ELR (cell line): ENCODE measurements at regions not wholly inside any gene's neighbourhood (a gene's known extent, or its start where the extent isn't known, plus 50 kb on each side); places are given as distances from the start of the nearest gene placed in this dataset.
"Not testable (repeated sequence)": the region's sequence is repeated elsewhere in the genome, so short reads cannot be mapped to it uniquely, and the experiment has no call there.

Experiments
- DNase-seq: peaks from one replicate; pipeline ENCODE4 v3.0.0-alpha.2; 2015; ENCODE audit warnings: low read depth

DNA sequence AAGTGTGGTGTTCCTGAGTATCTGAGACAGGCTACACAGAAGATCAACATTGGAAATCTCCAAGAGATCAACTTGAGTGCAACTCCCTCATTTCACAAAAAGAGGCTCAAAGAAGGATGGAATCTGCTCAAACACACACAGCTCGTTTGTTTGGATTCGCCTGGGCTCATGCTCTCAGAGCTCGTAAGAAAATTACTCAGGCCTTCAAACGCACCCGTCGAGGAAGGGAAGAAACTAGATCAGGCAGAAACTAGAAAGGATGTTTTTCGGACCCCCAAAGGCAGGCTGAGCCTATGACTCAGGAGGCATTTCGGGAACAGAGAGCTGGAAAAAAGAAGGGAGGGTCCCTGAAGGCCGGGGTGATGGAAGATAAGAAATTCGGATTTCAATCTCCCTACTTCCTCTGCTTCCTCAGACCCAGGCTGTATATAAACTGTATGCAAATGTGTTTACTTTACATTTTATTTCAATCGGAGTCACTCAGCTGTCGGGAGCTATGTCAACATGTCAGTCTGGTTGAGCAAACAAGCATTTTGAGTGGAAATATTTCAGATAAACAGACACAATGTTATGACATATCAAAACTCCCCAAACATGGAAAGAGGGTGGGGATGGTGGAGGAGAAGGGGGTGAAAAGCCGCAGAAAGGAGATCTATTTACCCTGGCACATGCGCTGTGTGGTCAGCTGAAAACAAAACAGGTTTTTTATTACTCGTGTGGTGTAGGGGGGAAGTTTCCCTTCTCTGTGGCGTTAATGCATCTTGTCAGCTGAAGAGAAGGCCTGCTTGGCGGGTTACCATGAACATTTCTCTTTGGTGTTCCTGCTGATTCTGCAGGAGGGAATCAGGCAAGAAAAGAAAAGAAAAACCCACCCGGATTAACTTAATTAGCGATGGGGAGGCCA, 129.1 kb upstream of the TBX3 start:
- DNase-seq = no peak

DNA sequence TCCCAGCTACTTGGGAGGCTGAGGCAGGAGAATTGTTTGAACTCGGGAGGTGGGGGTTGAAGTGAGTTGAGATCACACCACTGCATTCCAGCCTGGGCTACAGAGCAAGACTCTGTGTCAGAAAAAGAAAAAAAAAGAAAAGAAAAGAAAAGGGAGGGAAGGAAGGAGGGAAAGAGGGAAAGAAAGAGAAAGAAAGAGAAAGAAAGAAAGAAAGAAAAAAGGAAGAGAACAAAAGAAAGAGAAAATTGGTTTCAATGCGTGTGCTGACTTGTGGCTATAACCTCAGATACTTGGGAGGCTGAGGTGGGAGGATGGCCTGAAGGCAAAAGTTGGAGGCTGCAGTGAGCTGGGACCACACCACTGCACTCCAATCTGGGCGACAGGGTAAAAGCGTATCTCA, 128.4 kb upstream of the TBX3 start:
- no peak for DNase-seq

DNA sequence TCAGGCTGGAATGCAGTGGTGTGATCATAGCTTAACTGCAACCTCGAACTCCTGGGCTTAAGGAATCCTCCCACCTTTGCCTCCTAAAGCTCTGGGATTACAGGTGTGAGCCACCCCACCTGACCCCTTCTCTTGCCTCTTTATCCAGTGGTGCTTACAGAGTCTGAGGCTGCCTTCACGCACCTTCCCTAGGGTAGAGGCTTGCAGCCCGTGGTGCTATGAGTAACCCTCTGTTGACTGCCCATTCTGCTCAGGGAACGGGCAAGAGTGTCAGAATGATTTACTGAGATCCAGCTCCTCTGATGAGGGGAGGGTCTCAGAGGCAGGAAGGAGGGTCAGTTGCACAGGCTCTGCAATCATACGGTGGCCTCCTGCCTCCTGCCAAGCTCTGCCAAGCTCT, 125.1 kb upstream of the TBX3 start:
- no peak for DNase-seq

DNA sequence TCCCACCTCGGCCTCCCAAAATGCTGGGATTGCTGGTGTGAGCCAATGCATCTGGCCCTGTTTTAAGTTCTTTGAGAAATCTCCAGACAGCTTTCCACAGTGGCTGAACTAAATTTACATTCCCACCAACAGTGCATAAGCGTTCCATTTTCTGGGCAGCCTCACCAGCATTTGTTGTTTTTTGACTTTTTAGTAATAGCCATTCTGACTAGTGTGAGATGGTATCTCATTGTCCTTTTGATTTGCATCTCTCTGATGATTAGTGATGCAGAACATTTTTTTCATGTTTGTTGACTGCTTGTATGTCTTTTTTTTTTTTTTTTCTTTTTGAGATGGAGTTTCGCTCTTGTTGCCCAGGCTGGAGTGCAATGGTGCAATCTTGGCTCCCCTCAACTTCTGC, 117.4 kb upstream of the TBX3 start:
- DNase-seq = not testable (repeated sequence)

DNA sequence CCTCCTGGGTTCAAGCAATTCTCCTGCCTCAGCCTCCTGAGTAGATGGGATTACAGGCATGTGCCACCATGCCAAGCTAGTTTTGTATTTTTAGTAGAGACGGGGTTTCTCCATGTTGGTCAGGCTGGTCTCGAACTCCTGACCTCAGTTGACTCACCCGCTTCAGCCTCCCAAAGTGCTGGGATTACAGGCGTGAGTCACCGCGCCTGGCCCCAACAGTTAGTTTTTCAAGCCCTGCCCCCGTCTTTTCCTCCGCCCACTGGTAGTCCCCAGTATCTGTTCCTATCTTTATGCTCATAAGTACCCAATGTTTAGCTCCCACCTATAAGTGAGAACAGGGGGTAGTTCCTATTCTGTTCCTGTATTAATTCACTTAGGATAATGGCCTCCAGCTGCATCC, 116.6 kb upstream of the TBX3 start:
- DNase-seq = peak; percentile 72

DNA sequence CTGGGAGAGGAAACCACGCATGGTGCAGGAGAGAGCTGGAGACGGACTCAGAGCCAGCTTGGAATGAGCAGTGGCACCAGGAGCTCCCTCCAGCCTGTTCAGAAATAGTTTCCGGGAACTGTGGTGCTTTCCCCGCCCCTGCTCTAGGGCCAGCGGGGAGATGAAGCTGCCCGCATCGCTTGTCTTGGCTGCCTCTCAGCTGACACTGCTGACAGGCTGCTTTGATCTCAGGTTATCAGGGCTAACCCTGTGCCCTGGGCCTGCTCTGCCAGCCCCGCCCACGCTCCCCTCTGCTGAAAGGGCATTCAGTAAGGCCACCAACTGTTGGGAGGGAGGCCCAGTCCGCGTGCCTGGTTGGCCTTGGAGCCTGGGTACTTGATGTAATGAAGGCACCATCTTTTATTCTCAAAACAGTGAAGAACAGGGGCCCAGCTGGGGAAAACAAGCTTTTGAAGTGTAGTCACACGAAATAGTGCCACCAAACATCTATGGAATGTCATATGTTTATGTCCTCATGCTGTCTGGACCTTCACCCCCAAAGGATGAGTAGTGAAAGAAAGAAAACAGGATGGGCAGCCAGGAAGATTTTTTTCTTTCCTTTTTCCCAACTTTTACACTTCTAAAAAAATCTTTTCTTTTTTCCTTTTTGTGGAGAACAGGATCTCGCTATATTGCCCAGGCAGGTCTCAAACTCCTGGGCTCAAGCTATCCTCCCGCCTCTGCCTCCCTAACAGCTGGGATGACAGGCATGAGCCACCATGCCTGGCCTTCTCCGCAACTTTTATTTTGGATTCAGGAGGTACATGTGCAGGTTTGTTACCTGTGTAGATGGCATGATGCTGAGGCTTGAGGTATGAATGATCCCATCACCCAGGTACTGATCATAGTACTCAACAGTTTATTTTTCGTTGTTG, 115.9 kb upstream of the TBX3 start:
- peak; percentile 61 for DNase-seq

DNA sequence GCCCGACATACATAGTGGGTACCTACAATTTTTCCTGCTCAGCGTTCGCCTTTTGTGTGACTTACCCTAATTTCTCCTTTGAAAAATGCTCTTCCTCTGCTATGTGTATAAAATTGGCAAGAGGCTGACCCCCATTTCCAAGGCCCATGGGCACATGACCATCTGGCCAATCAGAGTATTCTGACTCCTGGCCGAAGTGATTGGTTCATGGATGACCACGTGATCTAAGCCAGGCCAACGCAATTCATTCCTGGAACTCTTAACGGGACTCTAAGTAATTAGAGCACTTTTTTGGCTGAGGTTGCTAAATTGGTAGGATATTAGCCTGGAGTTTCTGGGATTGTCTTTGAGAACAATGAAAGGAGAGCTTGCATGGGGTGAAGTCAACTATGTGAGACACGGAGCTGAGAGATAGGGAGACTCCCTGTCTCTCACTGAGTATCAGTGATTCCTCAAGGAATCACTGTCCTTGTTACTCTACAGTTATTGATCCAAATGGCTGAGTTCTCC, 110.1 kb upstream of the TBX3 start:
- DNase-seq = no peak

DNA sequence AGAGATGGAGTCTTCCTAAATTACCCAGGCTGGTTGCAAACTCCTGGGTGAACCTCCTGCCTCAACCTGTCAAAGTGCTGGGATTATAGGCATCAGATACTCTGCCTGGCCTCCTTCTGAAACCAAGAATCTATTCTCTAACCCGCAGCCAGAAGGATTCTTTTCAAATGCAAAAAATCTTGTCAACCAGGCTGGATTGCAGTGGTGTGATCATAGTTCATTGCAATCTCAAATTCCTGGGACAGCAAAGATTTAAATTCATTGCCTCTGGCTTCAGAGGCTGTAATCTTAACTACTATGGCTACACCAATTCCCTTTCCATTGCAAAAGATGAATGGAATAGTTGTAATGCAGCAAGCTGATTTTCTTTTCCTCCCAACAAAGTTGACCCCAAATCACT, 106.3 kb upstream of the TBX3 start:
- DNase-seq = no peak

DNA sequence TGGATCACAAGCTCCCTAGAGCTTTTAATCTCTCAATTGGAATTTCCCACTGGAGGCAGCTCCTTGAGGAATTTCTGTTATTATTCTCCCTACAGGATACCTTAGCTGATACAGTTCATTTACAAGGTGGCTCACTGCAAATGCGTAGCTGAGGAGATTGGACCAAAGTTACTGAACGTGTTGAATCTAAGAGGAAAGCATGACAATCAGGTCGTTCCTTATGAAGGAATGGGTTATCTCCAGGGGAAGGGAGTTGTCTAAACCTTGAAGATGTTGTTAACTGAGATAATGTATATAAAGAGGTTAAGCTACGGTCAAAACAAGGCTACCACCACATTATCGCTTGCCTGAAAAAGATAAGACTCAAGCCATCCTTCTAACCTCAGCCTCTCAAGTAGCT, 105.8 kb upstream of the TBX3 start:
- no peak for DNase-seq

DNA sequence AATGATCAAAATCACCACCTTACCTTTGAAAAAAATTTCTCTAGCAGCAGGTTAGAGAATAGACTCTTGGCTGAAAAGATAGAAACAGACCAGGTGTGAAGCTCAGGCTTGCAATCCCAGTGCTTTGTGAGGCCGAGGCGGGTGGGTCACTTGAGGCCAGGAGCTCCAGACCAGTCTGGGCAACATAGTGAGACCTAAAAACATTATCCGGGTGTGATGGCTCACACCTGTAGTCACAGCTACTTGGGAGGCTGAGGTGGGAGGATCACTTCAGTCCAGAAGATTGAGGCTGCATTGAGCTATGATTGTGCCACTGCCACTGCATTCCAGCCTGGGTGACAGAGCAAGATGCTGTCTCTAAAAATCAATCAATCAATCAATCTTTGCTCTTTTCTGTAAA, 105.3 kb upstream of the TBX3 start:
- no peak for DNase-seq

DNA sequence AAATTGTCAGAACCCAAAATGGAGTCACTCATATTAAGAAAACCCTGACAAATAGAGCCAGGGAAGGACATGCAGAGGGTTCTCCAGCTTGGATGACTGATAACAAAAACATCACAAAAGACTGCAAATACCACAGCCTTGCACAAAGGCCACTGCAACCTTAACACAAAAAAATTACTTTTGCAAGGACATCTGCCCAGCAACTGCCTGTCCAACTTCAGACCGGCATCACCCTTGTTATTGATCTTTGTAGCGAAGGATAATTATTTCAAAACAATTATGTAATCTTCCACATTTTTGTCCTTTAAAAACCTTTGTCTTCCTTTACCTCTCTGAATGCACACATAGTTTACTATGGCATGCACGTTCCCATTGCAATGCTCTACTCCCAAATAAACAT, 100.6 kb upstream of the TBX3 start:
- DNase-seq = no peak

DNA sequence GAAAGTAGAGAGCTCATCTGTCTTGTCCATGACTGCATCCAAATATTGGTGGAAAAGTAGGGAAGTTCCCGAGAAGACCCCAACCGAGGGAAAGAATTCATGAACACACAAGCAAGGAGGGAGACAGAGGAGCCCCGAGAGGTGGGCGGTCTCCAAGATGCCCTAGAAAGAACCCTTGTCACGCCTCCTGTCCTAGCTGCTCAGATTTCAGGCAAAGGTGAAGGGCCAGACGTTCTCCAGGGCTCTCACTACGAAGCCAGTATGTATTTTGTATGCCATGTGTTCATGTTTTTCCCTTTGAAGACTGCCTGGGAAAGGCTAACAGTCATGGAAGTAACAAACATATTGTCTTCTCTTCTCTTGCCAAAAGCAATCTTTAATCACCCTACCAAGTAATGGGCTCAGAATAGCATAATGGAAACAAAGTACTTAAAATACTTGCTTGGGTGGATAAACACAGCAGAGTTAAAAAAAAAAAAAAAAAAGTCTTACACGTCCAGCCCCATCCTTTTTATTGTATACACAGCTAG, 99.2 kb upstream of the TBX3 start:
- DNase-seq = no peak

DNA sequence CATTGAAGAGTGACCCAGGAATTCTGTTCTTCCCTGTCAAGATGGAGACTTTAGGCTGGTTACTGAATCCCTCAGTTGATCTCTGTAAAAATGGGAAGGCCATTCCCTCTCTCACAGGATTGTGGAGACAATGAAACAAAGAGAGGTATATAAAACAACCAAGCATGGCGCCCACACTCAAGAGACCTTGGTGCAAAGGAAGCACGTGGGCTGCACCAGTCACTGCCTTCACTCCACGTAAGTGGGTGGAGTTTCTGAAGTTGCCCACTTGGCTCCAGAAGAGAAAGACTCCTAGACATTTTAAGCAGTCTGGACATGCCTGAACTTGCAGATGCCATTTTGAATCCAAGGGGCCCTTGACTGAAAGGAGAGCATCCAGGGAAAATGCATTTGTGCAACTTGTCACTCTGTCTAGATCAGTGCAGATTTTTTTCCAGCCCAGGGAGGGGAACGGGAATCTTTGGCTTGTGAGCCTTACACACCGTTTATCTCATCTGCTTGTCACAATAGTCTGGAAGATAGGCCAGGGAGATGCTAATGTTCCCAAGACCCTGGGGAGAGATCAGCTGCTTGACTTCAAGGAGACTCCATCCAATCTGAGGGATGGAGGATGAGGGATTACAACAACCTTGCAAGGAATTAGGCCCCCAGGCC, 96.9 kb upstream of the TBX3 start:
- no peak for DNase-seq

DNA sequence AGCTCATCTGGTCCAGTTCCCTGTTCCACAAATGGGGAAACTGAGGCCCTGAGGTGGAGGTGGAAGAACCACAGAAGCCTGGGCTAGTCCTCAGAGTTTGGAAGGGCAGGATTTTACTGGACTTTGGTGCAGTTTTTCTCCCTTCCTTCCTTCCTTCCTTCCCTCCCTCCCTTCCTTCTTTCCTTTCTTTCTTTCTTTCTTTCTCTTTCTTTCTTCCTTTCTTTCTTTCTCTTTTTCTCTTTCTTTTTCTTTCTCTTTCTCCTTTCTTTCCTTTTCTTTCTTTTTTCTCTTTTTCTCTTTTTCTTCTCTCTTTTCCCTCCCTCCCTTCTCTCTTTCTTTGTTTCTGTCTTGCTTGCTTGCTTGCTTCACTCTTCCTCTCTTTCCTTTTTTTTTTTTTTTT, 95.7 kb upstream of the TBX3 start:
- DNase-seq = no peak

DNA sequence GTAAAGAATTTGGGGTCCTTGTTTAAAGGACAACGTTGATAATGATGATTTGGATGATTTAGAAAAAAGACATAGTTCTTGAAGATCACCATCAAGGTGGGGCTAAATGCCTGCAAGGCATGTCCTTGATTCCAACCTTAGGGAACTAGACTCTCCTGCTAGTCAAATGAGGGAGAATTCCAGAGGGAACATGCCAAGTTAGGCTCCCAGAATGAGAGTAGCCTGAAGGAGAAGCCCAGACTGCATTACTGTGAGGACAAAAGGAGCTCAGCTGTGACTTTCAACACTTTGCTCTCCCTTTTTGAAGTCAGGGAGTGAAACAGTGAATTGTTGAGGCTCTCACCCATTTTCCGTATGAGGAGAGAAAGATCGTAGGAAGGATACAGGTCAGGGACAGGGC, 95.2 kb upstream of the TBX3 start:
- no peak for DNase-seq

DNA sequence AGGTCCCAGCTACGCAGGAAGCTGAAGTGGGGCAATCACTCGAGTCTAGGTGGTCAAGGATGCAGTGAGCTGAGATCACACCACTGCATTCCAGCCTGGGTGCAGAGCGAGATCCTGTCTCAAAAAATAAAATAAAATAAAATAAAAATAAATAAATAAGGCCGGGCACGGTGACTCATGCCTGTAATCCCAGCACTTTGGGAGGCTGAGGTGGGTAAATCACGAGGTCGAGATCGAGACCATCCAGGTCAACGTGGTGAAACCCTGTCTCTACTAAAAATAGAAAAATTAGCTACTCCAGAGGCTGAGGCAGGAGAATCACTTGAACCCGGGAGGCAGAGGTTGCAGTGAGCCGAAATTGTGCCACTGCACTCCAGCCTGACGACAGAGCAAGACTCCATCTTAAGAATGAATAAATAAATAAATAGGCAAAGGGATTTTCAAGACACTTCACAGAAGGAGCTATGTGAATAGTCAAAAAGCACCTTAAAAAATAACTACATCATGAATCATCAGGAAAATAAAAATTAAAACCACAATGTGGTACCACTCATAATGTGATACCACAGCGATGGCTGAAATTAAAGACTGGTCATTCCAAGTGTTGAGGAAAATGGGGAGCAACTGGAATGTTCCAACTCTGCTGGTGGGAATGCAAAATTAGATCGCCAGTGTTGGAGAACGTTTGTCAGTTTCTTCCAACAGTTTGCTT, 92.9 kb upstream of the TBX3 start:
- peak; percentile 88 for DNase-seq

DNA sequence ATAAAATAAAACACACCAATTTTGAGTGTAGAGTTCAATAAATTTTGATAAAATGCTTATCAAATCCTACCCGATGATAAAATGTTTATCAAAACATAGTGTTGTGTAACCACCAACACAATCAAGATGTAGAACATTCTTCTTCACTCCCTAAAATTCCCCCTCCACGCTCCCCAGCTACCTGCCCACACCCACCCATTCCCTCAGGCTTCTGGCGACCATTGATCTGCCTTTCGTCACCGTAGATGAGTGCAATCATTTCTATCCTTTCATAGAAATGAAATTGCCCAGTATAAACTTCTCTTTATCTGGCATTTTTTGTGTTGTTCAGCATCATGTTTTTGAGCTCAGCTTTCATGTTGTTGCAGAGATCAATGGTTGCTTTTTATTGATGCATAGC, 90.7 kb upstream of the TBX3 start:
- DNase-seq = no peak

DNA sequence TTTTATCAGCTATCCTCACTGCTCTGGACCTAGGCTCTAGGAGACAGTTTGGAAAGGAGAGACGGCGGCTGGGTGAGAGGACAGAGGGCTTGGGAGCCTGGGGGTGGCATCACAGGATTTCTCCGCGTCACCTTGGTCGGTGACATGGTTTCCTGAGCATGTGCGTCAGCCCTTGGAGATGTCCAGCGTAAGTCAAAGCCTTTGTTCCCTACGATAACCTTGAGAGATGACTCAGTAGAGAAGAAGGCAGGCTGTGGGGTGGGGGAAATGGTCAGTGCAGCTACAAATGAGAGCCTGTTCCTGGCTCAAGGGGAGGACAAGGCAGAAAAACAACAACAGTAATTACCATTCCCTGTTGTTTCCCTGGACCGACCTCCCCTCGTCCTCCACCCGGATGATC, 90.2 kb upstream of the TBX3 start:
- DNase-seq = peak; percentile 86

DNA sequence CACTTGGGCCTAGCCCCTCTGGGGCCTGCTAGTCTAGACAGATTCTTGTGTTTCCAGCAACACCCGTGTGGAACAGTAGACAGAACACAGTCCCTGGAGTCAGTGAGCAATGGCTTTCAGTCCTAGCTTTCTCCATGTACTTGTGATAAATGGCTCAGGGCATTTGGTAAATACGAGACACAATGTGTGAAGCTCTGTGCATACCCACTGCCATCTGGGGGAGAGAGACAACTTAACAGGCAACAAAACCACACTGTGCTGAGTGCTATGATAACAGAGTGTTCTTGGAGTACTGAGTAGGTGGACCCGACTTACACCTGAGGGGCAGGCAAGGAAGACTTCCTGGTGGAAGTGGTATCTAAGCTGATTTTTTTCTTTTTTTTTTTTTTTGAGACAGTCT, 86.3 kb upstream of the TBX3 start:
- DNase-seq = no peak

DNA sequence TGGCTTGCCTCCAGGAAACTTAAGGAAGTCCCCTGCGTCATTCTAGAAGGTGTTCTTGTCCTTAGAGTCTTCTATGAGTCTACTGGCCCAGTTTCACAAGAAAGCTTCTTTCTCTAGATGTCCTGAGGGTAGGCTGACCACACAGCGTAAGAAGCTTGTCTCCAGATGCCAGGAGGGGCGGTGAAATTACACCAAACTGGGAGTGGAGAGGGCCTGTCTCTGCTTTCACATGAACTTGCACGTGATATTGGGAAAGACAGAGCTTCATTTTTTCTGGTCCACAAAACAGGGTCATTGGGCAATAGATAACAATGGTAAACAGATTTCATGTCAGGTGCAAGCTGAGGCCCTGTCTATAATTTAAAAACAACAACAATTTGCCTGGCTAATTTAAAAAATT, 85.7 kb upstream of the TBX3 start:
- no peak for DNase-seq

DNA sequence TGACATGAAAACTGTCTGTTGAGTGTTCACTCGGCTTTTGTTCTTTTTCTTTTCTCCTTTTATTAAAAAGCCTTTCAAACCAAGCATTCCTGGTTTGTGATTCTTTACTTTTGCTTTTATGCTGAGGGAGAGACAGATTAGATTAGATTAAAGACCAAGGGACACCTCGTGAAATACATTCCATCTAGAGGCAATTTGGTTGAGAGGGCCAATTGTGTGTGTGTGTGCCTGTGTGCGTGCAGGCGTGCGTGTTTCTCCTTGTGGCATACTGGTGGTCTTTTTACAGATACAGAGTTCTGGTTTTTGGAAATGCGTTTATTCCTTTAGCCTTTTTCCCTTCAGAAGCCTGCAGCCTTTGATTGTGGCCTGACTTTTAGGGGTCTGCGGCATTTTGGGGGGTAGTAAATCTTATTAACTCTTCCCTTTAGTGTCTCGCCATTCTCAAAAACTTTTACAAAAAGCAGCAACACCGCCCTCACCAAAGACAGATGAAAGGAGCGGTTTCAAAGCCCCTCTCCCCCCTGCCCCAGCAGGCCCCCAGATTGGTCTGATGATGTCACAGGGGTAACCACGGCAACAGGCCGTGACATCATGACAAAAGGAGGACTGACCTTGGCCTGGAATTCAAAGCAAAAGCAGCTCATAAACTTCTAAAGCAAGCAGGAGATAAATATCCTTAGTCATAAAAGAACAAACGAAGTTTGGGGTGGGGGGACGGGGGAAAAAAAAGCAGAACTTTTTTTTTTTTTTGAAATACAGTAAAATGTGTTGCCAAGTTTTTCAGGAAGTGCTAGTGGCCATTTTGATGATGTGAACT, 84.1 kb upstream of the TBX3 start:
- DNase-seq = no peak
